HCT116 (cell line): ENCODE measurements at regions not wholly inside any gene's neighbourhood (a gene's known extent, or its start where the extent isn't known, plus 50 kb on each side); places are given as distances from the start of the nearest gene placed in this dataset.

Experiments
- ATAC-seq: fragments of 200-7000 bp; cut with Tn5 transposase; 2 replicates; pipeline ENCODE4 v1.9.1; 2020; ENCODE audit warnings: mild to moderate bottlenecking, moderate library complexity
- BruUV-seq: library from RNA; stranded (reverse); fragments of 400-500 nt; replicated peaks from 2 replicates; lab custom pipeline; 2021; lab: Mats Ljungman, UMichigan
- CTCF ChIA-PET: fragments of 300-600 bp; sonication (Branson Sonifier 250); formaldehyde crosslinking; loops from one replicate; lab custom pipeline; 2021; ENCODE audit warnings: antibody characterized with exemption; lab: Charles Lee
- POLR2A ChIA-PET: fragments of 300-600, 350-600 bp; sonication (Branson Sonifier 250); formaldehyde crosslinking; loops from one replicate; lab custom pipeline; 2021; ENCODE audit warnings: antibody characterized with exemption; lab: Charles Lee
- RAD21 ChIA-PET, 2 experiments: fragments of 300-600 bp; sonication (Branson Sonifier 250); formaldehyde crosslinking; loops; one replicate each; lab custom pipeline; 2023; ENCODE audit warnings: low total read pairs in 2 of 2; ENCODE audit not compliant: uncharacterized antibody in 2 of 2, unreplicated experiment in 2 of 2, low non-redundant PET in 1 of 2; lab: Charles Lee
- DNase-seq: peaks from one replicate; pipeline ENCODE4 v3.0.0-alpha.2; 2010; ENCODE audit warnings: low read depth, low spot score
- H2AFZ ChIP-seq: fragments of 200-600 bp; shearing (Covaris generic), sonication (generic); 2 replicates; pipeline ENCODE4 v1.6.1; 2017; ENCODE audit warnings: low read depth, mixed run types, mixed read lengths, antibody characterized with exemption, low read length; ENCODE audit not compliant: poor library complexity, severe bottlenecking
- H3K27ac ChIP-seq: 2 replicates; pipeline ENCODE4 v1.5.1; 2012; ENCODE audit warnings: low read depth, low read length
- H3K27me3 ChIP-seq: fragments of 200-600 bp; sonication (generic); 2 replicates; pipeline ENCODE4 v1.6.1; 2016; ENCODE audit warnings: mixed run types, low read length, mixed read lengths; ENCODE audit not compliant: insufficient read depth
- H3K36me3 ChIP-seq, 2 experiments: fragments of 200-500 bp in 1 of 2; fragments of 200-600 bp in 1 of 2; sonication (Bioruptor generic) in 1 of 2; sonication (generic) in 1 of 2; 2 replicates each; pipeline versions ENCODE4 v1.5.1 to v1.6.1; 2014 to 2016; ENCODE audit warnings: low read length in 2 of 2, inconsistent platforms in 1 of 2, mixed read lengths in 1 of 2, mixed run types in 1 of 2; ENCODE audit not compliant: insufficient read depth in 2 of 2, control insufficient read depth in 1 of 2
- H3K4me1 ChIP-seq, 2 experiments: fragments of 200-600 bp in 1 of 2; sonication (generic) in 1 of 2; 2 replicates each; pipeline versions ENCODE4 v1.5.1 to v1.6.1; 2012 to 2017; ENCODE audit warnings: low read length in 2 of 2, inconsistent platforms in 1 of 2, mild to moderate bottlenecking in 1 of 2, mixed read lengths in 1 of 2, mixed run types in 1 of 2, moderate library complexity in 1 of 2; ENCODE audit not compliant: insufficient read depth in 2 of 2, control insufficient read depth in 1 of 2
- H3K4me2 ChIP-seq: fragments of 200-600 bp; sonication (generic); 2 replicates; pipeline ENCODE4 v1.6.1; 2017; ENCODE audit warnings: mixed run types, low read length, mixed read lengths
- H3K4me3 ChIP-seq, 2 experiments: fragments of 200-600 bp in 1 of 2; sonication (generic) in 1 of 2; replicated peaks in 1 of 2; 2 replicates each; pipeline ENCODE4 v1.5.1; 2011 to 2016; ENCODE audit warnings: low read length in 2 of 2, control low read depth in 1 of 2, low read depth in 1 of 2, mild to moderate bottlenecking in 1 of 2, mixed read lengths in 1 of 2, mixed run types in 1 of 2
- H3K79me2 ChIP-seq: fragments of 200-600 bp; sonication (generic); 2 replicates; pipeline ENCODE4 v1.6.1; 2017; ENCODE audit warnings: mild to moderate bottlenecking, mixed run types, low read length, moderate library complexity, mixed read lengths; ENCODE audit not compliant: insufficient read depth
- H3K9ac ChIP-seq: fragments of 200-600 bp; sonication (generic); 2 replicates; pipeline ENCODE4 v1.6.1; 2016; ENCODE audit warnings: low read length, mixed read lengths
- H3K9me2 ChIP-seq: fragments of 200-600 bp; sonication (generic), shearing (Covaris generic); 2 replicates; pipeline ENCODE4 v1.6.1; 2017; ENCODE audit warnings: mixed run types, mild to moderate bottlenecking, moderate library complexity; ENCODE audit not compliant: insufficient read depth
- H3K9me3 ChIP-seq, 2 experiments: fragments of 200-500 bp in 1 of 2; fragments of 200-600 bp in 1 of 2; sonication (Bioruptor generic) in 1 of 2; sonication (generic) in 1 of 2; 2 replicates each; pipeline ENCODE4 v1.6.1; 2014 to 2017; ENCODE audit warnings: low read length in 2 of 2, mixed read lengths in 2 of 2, inconsistent platforms in 1 of 2, low read depth in 1 of 2, mild to moderate bottlenecking in 1 of 2, mixed run types in 1 of 2, moderate library complexity in 1 of 2; ENCODE audit not compliant: control insufficient read depth in 1 of 2, insufficient read depth in 1 of 2
- H4K20me1 ChIP-seq: fragments of 200-600 bp; sonication (generic), shearing (Covaris generic); 2 replicates; pipeline ENCODE4 v1.6.1; 2017; ENCODE audit warnings: mixed run types, mild to moderate bottlenecking, moderate library complexity; ENCODE audit not compliant: insufficient read depth
- CBX3 ChIP-seq: IDR thresholded peaks from 2 replicates; pipeline ENCODE4 v1.6.1; 2012; ENCODE audit warnings: low read depth
- CEBPB ChIP-seq: IDR thresholded peaks from 2 replicates; pipeline ENCODE4 v1.6.1; 2012; ENCODE audit warnings: low read depth
- ELF1 ChIP-seq: IDR thresholded peaks from 2 replicates; pipeline ENCODE4 v1.6.1; 2012; ENCODE audit warnings: low read depth, borderline replicate concordance
- EZH2 ChIP-seq: fragments of 200-600 bp; sonication (generic); IDR thresholded peaks from 2 replicates; pipeline ENCODE4 v1.6.1; 2017; ENCODE audit warnings: antibody characterized with exemption, mixed run types
- EZH2phosphoT487 ChIP-seq: fragments of 200-600 bp; IDR thresholded peaks from 2 replicates; pipeline ENCODE4 v1.6.1; 2018; ENCODE audit warnings: antibody characterized with exemption, borderline replicate concordance
- SIN3A ChIP-seq: IDR thresholded peaks from 2 replicates; pipeline ENCODE4 v1.6.1; 2012; ENCODE audit warnings: low read depth
- SP1 ChIP-seq: IDR thresholded peaks from 2 replicates; pipeline ENCODE4 v1.6.1; 2012; ENCODE audit warnings: low read depth
- ZFX ChIP-seq: fragments of 450-650 bp; IDR thresholded peaks from 2 replicates; pipeline ENCODE4 v1.6.1; 2017
- ZNF274 ChIP-seq: fragments of 200-500 bp; sonication (Bioruptor generic); IDR thresholded peaks from 2 replicates; pipeline ENCODE4 v1.6.1; 2014; ENCODE audit warnings: mild to moderate bottlenecking, low read depth, low read length, inconsistent platforms
- intact Hi-C: fragments of 100-400 bp; cut with micrococcal nuclease; formaldehyde crosslinking; loops from 2 replicates; pipeline ENCODE4 v1.10.0; 2022
- TF ChIP-seq, protein P1 (sequence below): IDR thresholded peaks from 2 replicates; pipeline ENCODE4 v1.6.1; 2012
- TF ChIP-seq, protein P2 (sequence below): IDR thresholded peaks from 2 replicates; pipeline ENCODE4 v1.6.1; 2012; ENCODE audit warnings: low read depth

DNA sequence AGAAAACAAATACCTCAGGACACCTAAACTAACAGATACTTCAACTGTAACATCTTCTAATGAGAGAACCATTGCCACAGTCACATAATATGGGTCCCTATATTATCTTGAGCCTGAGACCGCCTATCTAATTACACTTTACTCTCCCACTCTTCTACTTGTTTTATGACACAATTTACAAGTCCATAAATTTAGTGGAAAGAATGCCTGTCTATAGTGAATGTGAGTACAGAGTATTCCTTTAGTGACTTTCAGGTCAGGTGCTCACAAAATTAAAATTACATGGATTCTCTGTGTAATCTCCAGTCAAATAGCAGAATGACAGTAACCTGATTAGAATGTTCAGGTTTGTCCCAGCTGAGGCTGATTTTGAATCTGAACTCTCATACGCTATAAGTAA lies 624.1 kb downstream of the PKHD1 start:
- ChIA-PET CTCF (no interaction called here), RAD21 (no interaction called here)
- BruUV-seq, result no TSS peak
- no peak for ATAC-seq
- no peaks in the 10 kb centered on the region for H3K4me1 ChIP-seq
- H4K20me1 ChIP-seq, result no peaks in the 10 kb centered on the region
- H3K27me3 ChIP-seq, result no peaks in the 10 kb centered on the region
- no peak overlapping the region for H2AFZ ChIP-seq
- H3K9me3 ChIP-seq, result peaks cover 8 to 11% of the 10 kb centered on the region in 2 experiments; a peak in 2 of 4 replicates
- H3K79me2 ChIP-seq, result no peaks in the 10 kb centered on the region
- H3K9ac ChIP-seq, result no peak overlapping the region
- no peak overlapping the region for H3K4me2 ChIP-seq
- DNase-seq, result no peak
- no peaks in the 10 kb centered on the region for H3K36me3 ChIP-seq
- no peak for TF ChIP-seq CBX3
- TF ChIP-seq EZH2phosphoT487, result no peak
- TF ChIP-seq, protein P1, sequence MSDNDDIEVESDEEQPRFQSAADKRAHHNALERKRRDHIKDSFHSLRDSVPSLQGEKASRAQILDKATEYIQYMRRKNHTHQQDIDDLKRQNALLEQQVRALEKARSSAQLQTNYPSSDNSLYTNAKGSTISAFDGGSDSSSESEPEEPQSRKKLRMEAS, result no peak
- no peak for TF ChIP-seq SP1
- TF ChIP-seq EZH2, result no peak
- no peak for TF ChIP-seq ZFX
- no peak for TF ChIP-seq SIN3A
- TF ChIP-seq, protein P2, sequence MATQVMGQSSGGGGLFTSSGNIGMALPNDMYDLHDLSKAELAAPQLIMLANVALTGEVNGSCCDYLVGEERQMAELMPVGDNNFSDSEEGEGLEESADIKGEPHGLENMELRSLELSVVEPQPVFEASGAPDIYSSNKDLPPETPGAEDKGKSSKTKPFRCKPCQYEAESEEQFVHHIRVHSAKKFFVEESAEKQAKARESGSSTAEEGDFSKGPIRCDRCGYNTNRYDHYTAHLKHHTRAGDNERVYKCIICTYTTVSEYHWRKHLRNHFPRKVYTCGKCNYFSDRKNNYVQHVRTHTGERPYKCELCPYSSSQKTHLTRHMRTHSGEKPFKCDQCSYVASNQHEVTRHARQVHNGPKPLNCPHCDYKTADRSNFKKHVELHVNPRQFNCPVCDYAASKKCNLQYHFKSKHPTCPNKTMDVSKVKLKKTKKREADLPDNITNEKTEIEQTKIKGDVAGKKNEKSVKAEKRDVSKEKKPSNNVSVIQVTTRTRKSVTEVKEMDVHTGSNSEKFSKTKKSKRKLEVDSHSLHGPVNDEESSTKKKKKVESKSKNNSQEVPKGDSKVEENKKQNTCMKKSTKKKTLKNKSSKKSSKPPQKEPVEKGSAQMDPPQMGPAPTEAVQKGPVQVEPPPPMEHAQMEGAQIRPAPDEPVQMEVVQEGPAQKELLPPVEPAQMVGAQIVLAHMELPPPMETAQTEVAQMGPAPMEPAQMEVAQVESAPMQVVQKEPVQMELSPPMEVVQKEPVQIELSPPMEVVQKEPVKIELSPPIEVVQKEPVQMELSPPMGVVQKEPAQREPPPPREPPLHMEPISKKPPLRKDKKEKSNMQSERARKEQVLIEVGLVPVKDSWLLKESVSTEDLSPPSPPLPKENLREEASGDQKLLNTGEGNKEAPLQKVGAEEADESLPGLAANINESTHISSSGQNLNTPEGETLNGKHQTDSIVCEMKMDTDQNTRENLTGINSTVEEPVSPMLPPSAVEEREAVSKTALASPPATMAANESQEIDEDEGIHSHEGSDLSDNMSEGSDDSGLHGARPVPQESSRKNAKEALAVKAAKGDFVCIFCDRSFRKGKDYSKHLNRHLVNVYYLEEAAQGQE, result no peak
- no peak for TF ChIP-seq ELF1
- TF ChIP-seq CEBPB, result no peak
- TF ChIP-seq ZNF274, result no peak
- TF ChIP-seq, all 23 proteins: peak for 0
- POLR2A ChIA-PET, result no interaction called here
- no peak overlapping the region for H3K4me3 ChIP-seq
- intact Hi-C loops, result no loop called here
- no peak overlapping the region for H3K27ac ChIP-seq
- H3K9me2 ChIP-seq, result no peaks in the 10 kb centered on the region
